ENCODE measurements at regions not wholly inside any gene's neighbourhood (a gene's known extent, or its start where the extent isn't known, plus 50 kb on each side); places are given as distances from the start of the nearest gene placed in this dataset.
"Not testable (repeated sequence)": the region's sequence is repeated elsewhere in the genome, so short reads cannot be mapped to it uniquely, and the experiment has no call there.

DNA sequence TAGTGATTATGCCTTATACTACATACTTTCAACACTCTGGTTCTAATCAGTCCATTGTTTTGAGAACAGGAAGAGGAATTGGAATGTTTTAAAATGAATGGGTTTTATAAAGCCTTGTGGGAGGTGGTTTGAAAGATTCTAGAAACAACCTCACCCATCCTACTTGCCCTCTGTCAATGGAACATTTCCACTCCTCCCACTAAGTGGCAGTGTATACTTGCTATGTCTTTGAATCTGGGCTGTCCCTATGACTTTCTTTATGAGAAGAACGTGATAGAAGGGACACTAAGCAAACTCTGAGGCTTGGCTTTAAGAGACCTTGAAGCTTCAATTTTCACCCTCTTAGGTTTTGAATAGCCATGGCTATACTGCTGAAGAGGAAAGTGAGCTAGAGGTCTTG lies 611.2 kb downstream of the PPP4R3C start:
- no peak for DNase-seq

DNA sequence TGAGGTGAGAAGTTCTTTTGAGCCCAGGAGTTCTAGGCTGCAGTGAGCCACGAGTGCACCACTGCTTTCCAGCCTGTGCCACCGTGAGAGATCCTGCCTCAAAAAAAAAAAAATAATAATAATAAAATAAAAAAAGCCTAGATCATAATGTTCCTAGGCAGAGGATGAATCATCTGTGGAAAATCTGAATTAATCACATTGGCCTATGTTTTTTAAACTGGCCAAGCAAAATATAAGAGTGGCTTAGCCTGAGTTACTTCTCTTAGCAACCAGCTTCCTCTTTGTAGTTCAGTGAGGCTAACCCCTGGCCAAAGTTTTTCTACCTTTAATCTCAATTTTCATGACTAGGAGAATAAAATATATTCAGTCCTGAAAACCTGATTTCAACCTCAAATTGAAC lies 614.6 kb downstream of the PPP4R3C start:
- no peak for DNase-seq

DNA sequence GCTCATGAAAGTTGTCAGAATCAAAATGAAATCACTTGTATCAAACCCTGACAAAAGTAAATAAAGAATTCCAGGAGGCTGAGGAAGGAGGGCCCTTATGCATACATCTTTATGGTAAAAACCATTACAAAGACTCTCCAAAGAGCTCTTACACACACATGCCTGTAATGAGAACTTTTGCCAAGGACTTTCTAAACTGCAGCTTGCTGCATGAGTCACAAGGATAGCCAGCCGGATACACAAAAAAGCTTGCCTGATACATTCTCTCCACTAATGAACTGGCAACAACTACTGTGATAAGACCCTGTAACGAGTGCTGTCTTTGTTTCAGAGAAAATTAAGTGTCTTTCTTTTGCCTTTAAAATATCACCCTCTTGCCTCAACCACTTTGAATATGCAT lies 618.1 kb downstream of the PPP4R3C start:
- DNase-seq, result no peak

DNA sequence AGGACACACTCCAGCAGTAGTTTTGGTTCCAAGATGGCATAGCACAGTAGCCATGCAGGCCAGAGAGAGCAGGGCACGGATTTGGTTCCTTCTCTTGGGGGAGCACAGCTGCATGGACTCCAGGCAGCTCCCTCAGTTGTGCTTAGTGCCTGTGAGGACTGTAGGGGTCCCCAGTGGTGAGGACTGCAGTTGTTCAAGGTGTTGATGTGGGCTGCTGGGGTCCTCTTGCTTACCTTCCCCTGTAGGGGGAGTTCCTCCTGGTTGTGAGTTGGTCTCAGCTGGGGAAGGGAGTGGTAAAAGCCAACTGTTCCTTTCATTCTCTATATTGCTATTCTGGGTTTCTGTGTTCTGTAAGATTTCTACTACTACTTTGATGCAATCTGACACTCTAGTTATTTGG lies 606.5 kb downstream of the MAGEB5 start:
- DNase-seq, result no peak

DNA sequence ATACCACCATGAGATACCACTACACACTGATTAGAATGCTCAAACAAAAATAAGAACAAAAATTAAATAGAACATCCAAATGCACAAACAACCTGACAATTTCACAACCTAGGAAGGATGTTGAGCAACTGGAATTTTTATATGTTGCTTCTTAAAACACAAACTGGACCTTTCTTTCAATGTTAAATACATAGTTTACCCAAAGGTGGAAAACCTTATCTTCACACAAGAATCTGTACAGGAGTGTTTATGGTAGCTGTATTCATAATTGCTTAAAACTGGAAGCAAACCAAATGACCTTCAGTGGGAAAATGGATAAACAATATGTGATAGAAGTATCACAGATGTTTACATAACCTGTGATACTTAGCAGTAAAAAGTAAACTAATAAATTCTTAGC lies 573.8 kb downstream of the MAGEB5 start:
- no peak for DNase-seq

DNA sequence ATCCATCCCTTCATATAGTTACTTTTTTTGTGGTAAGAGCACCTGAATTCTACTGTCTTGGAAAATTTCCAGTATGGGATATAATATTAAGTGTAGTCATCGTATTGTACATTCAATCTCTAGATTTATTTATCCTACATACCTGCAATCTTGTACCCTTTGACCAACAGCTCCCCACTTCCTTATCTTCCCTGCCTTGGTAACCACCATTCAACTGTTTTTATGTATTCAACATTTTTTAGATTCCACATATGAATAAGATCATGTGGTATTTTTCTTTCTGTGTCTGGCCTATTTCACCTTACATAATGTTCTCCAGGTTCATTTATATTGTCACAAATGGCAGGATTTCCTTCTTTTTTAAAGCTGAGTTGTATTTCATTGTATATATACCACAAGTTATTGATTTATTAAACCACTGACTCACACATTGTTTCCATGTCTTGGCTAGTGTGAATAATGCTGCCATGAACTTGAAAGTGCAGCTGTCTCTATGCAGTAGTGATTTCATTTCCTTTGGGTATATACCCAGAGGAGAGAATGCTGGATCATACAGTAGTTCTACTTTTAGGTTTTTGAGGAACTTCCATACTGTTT lies 572.5 kb downstream of the MAGEB5 start:
- DNase-seq, result no peak

DNA sequence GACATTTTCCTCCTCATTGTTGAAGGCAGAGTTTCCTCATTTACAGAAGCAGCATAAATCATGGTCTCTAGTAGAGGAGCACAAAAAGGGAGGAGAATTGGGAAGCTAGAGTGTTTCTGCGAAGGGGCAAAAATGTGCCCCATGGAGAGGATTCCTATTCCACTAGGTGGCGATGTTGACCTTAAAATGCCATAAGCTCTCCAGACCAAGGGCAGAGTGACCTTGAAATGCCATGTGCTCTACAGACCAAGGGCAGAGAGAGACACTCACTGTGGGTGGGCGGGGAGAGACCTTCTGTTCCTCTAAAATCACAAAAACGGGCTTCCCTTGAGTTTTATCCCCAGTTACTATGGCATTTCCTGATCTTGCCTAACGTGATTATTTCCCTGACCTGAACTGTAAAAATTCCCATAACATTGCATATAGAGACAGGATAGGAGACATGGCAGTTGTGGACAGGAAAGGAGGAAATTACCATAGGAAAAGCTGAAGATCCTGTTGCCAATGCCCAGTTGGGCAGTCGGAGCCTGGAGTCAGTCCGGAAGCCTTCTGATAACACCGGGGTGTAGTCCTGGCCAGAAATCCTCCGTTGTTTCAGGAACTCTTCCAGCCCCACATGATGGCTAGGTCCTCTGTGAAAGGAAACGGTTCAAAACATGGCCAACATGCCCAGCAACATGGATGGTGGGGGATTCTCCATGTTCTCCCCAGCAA lies 567.7 kb downstream of the MAGEB5 start:
- DNase-seq, result no peak

DNA sequence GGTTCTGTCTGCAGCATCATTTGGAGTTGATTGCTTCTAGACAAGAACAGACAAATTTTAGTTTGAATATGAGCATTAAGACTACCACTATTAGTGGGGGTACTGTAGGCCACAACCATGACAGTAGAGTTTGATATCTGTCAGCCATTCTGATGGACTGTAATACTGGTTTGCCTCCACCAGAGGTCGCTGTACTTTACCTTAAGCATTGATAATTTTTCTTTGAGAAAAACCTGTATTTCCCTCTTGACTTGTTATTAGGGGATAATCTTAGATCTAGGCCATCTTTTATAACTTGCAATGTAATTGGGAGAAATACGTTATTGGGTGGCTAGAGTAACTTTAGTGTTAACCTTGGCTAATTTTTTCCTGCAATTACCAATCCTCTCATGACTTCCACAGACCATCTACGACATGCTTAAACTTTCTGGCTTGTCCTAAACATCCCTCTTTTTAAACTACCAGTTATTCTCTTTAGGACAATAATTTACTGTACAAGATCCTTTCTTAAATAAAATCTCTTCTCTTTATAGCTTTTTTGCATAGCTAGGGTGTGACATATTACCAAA lies 562.4 kb downstream of the MAGEB5 start:
- DNase-seq, result no peak

DNA sequence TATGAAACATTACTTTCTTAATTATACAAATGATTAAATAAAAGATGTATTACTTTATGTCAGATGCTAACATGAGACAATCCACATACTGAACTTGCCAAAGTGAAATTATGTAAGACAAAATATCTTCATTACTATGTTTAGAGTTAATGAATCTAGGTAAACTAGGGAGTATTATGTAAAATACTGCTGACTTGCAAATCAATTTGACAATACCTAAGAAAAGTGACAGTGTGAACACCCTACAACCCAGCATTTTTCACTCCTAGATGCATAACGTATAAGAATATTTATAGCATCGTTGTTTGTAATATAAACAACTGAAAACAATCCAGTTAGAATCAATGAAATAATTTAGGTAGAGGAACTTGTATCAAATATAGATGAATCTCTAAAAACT lies 546.3 kb downstream of the MAGEB5 start:
- DNase-seq, result no peak

DNA sequence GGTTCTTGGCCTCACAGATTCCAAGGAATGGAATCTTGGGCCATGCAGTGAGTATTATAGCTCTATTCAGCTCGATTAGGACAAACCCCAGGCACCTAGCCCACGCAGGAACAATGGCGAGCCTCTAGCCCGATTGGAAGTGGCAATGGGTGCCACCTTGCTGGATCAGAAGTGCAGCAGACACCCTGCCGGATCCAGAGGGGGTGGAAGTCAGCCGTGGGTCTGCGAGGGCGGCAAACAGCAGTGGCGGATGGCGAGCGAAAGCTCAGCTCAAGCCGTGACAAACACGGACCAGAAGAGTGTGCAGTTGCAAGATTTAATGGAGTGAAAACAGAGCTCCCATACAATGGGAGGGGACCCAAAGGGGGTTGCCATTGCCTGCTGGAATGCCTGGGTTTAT lies 539.8 kb downstream of the MAGEB5 start:
- not testable (repeated sequence) for DNase-seq

DNA sequence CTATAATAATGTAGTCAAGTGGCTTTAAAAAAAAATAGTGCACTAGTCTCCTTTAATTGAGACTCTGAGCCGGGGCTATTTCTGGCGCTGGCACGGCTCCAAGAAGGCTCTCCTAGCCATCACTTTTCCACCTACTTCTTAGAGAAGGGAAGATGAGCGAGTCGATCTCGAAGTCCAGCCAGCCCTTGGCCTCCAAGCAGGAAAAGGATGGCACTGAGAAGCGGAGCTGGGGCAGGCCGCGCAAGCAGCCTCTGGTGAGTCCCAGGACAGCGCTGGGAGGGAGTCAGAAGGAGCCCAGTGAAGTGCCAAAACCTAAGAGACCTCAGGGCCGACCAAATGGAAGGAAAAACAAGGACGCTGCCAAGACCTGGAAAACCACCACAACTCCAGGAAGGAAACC lies 531.9 kb downstream of the MAGEB5 start:
- no peak for DNase-seq

DNA sequence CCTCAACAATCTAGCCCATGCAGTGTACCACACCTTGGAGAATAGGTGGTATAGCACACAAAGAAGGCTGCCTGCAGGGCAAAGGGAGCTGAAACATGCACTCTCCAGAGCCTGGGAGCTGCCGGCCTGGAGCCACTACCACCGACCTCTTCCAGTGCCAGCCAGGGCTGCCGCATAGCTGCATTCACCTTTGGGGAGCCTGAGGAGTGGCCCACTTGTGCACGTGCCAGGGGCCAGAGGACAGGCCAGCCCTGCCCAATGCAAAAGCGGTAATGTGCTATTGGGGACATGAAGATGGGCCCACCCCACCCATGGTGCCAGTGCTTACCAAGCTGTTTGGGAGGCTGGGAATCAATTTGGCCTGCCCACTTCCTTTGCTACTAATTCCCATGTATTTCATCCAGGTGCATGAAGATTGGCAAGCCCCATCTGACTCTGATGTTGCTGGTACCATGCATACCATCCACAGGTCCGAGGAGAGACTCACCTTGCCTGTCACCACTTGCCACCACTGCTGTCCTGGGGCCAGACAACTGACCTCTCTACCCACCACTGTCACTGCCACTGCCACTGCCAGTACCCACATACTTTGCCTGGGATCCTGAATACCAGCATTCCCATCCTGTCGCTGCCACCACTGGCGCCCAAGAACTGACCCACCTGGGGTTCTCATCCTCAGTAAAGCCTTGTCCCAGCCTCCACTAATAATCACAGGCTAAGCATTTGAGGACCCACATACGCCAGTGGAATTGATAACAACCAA lies 506.9 kb downstream of the MAGEB5 start:
- no peak for DNase-seq

DNA sequence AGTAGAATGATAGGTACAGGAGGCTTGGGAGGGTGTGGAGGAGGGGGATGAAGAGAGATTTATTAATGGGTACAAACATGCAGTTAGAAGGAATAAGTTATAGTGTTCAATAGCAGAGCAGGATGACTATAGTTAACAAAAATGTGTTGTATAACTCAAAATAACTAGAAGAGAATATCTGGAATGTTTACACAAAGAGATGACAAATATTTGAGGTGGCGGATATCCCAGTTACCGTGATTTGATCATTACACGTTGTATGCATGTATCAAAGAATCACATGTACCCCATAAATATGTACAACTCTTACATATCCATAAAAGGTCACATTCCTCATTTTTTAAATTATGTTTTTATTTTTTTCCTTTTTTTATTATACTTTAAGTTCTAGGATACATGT lies 456.6 kb downstream of the MAGEB5 start:
- DNase-seq, result no peak

DNA sequence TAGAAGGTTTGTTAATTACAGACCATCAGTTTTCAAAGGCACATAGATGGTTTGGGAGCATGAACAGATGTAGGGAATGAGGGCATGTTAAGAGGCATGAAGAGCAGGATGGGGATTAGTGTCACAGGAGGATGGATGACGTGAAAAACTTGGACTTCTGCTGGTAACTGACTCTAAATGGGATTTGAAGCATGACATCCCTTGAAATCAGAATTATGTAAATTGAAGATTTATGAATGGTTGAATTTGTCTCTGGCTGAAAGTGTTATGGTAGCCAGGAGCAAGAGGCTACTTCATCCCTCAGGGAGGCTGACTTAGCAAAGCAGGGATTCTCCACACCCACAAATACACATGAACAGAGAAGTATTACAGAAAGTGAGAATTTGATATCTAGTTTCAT lies 454.6 kb downstream of the MAGEB5 start:
- DNase-seq, result no peak

DNA sequence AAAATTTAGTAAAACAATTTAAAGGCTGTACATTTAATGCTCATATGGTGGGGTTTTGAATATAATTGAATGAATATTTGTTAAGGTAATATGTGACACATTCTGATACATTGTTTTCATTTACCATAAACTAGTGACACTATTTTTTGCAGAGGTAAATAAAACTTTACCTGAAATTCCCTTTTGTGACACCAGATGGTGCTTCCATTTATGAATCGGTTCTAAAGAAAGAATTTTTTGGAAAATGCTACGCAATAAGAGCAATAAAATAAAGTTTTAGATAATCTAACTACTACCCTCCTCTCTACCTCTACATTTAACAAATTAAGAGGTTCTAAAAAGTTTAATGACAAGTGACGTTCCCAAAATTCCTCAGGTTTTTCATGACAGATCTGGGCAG lies 448.9 kb downstream of the MAGEB5 start:
- DNase-seq, result no peak

DNA sequence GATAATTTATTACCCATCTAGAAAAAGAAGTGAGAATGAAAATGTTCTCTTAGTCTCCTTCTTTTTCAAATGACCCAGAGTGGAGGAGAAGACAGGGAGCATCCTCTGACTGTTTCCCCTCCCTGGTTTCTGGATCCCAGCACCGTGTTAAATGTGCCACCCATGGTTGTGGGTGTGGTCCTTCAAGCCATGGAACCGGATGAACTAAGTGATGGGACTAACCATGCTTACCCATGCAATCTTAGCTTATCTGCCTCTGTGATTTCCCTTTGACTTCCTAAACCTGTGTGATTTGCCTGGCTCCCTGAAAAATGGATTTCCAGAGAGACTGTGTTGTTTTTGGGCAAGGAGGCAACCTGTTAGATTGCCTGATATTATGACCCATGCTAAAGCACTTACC lies 437.1 kb downstream of the MAGEB5 start:
- DNase-seq, result no peak

DNA sequence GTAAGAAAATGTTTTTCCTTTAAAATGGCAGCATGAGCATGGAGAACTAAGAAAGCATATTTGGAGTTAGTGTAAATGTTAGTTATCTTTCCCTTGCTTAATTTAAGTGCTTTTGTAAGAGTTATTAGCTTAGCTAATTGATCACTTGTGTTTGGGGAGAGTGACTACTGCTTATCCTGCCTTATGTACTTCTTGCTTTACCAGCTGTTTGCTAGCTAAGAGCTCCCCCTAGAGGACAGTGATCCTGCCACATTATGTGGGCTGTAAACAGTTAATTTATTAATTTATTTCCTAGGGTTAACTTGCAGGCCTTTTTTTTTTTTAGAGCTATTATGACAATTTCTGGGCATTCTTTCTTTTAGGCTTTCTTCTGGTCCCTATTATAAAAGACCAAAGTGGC lies 435.8 kb downstream of the MAGEB5 start:
- no peak for DNase-seq

DNA sequence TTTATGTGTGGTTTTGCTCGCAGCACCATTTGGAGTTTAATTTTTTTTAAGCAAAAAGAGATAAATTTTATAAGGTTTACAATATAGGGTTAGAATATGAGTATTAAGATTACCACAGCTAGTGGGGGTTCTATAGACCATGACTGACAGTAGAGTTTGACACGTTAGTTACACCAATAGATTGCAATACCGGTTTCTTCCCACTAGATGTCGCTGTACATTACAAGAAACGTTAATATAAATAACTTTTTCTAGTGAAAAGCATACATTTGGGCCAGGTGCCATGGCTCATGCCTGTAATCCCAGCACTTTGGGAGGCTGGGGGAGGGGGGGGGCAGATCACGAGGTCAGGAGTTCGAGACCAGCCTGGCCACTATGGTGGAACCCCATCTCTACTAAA lies 433.6 kb downstream of the MAGEB5 start:
- no peak for DNase-seq

DNA sequence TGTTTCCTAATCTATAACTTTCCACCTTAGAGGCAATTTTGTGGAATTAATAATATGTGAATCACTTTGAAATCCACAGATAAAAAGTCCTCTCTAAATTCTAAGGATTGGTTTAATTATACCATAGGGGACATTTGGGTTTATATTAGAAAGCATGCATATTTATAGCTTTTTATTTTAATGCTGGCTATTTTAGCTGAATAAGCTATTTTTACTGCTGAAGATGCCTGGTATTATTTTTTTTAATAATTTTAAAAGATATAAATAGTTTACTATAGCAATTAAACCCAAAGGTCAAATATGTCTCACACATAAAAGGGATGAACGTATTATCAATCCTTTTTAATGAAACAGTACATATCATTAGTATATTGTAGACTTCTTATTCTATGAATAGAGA lies 415.4 kb downstream of the MAGEB5 start:
- no peak for DNase-seq

DNA sequence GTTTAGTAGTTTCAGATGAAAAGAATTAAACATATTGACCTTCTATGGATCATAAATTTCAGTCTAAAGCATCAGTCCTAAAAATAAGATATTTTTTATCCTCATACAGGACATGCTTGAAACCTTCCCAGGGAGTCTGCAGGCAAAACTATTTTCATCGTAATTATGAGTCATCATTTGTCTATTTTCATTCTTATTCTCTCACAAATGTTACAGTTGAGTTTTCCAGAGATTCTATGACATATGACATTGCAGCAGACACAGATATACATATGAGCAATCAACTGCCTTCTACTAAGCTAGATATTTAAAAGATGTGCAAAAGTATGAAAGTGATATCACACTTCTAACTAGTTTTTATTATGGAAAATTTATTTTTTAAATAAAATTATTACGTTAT lies 398.0 kb downstream of the MAGEB5 start:
- no peak for DNase-seq

DNA sequence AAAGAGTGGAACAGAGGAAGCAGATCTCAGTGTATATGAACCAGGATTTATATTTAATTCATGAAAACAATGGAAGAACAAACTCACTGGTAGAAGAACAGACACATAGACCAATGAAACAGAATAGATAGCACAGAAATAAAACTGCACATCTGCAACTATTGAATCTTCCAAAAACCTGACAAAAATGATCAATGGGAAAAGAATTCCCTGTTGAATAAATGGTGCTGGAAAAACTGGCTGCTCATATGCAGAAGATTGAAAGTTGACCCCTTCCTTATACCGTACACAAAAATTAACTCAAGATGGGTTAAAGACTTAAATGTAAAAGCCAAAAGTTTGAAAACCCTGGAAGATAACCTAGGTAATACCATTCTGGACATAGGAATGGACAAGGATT lies 391.0 kb downstream of the MAGEB5 start:
- no peak for DNase-seq

DNA sequence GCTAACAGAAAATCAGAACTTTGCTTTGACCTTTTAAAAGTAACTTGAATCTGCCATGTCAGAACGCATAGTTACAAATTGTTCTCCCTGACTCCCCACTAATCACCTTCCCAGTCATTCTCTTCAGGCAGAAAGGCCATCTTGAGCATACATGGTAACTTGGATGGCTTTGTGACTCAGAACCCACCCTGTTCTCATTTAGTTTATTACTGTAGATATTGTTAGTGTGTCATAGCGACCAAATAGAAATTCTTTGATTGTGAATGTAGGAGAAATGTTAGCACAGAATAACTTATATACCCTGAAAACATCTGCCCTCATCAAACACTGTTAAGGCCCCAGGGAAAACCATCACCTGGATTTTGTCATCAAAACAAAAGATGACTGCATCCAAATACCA lies 382.0 kb downstream of the MAGEB5 start:
- DNase-seq, result no peak

DNA sequence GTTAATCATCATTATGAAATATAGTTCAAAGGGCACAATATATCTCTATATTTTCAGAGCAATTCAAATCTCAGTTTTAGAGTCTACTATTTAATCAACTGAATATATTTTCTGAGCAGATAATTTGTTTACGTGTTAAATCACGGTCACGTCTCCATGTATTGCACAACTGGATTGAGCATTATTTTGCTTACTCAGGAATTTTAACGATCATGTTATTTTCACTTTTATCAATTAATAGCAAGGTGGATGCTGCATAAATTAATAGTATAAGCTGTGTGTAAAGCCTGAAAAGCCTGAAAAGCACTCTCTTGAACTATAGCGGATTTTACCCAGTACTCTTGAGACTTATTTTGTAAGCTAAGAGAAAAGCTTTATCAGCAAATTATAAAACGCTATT lies 374.9 kb downstream of the MAGEB5 start:
- DNase-seq, result no peak

DNA sequence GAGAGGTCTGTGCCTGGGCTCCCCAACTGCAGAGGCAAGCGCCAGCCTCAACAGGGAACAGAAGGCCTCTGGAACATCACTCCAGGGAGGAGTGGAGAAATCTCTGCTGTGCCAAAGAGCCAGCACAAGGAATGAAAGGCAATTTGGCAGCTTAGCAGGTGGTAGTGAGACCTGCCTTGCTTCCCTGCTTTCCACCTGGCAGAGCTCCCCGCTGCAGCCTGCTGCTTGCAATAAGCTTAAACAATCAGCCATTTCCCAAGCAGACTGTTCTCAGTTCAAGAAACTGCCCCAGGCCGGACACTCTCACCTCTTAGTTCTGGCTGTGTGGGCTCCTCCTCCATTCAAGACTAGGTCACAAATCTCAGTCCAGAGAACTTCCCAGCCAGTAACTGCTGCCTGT lies 370.6 kb downstream of the MAGEB5 start:
- DNase-seq, result no peak

Measured in KG1 (cell line).